BJ (cell line): ENCODE measurements at regions not wholly inside any gene's neighbourhood (a gene's known extent, or its start where the extent isn't known, plus 50 kb on each side); places are given as distances from the start of the nearest gene placed in this dataset.

Source experiments
- CTCF ChIA-PET: fragments of 350-600 bp; formaldehyde crosslinking; extraction: SDS; loops from one replicate; lab custom pipeline; 2021; ENCODE audit warnings: antibody characterized with exemption, inconsistent platforms; lab: Yijun Ruan, JAX
- POLR2A ChIA-PET: fragments of 300-600 bp; sonication (Branson Sonifier 250); formaldehyde crosslinking; extraction: SDS; loops from one replicate; lab custom pipeline; 2021; ENCODE audit warnings: antibody characterized with exemption; lab: Charles Lee
- DNase-seq: peaks from one replicate; pipeline ENCODE4 v3.0.0-alpha.2; 2011; ENCODE audit warnings: low read depth
- H3K27me3 ChIP-seq: 2 replicates; pipeline ENCODE4 v1.6.0; 2011; ENCODE audit warnings: low read length; ENCODE audit not compliant: control insufficient read depth, insufficient read depth
- H3K36me3 ChIP-seq: 2 replicates; pipeline ENCODE4 v1.5.1; 2011; ENCODE audit warnings: low read length; ENCODE audit not compliant: control insufficient read depth, insufficient read depth
- H3K4me3 ChIP-seq: 2 replicates; pipeline ENCODE4 v1.5.1; 2011; ENCODE audit warnings: low read depth, mild to moderate bottlenecking, control low read depth, low read length
- TF ChIP-seq, protein P1 (sequence below): IDR thresholded peaks from 2 replicates; pipeline ENCODE4 v1.5.1; 2011; ENCODE audit warnings: low read depth, mild to moderate bottlenecking, control low read depth, inconsistent platforms, low read length, moderate library complexity; ENCODE audit not compliant: insufficient read depth

DNA sequence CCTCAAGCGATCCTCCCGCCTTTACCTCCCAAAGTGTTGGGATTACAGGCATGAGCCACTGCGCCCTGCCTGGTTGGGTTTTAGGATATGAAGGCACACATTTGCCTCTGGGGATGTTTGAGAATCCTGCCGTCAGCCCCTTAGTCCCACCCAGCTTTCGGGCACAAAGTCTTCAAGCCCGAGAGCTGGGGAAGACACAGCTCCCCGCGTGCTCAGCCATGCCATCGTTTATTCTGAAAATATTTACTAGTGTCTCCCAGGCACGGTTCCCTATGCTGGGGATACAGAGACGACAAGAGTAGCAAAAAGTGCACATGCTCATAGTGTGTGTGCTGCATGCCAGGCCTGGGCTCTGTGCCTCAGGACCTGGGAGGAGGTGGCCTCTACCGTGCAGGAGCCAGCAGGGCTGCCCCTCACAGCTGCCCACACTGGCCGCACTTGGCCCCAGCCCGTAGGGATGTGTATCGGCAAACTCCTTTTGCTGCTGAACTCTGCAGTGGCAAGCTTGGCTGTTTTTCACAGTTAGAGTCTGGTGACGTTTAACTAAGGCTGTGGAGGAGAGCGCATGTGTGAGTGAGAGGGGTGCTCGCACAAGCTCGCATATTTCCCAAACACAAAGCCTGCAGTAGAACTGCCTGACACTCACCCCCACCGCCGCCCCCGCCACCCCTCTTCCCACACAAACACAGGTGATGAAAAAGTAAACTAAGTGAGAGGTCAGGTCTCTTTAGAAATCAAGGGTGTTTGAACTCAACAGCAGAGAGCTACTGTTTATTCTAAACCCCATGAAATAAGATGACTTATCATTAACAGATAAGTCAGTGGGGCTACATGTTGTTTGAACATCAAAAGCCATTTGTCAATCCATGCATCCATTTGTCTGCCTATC is 266.4 kb downstream of the MRTFB start:
- no peak overlapping the region for H3K4me3 ChIP-seq
- 0 out of 2 replicates have a peak, but pooled peaks cover under 1% of the 10 kb centered on the region for H3K36me3 ChIP-seq
- H3K27me3 ChIP-seq = no peaks in the 10 kb centered on the region
- TF ChIP-seq, protein P1, sequence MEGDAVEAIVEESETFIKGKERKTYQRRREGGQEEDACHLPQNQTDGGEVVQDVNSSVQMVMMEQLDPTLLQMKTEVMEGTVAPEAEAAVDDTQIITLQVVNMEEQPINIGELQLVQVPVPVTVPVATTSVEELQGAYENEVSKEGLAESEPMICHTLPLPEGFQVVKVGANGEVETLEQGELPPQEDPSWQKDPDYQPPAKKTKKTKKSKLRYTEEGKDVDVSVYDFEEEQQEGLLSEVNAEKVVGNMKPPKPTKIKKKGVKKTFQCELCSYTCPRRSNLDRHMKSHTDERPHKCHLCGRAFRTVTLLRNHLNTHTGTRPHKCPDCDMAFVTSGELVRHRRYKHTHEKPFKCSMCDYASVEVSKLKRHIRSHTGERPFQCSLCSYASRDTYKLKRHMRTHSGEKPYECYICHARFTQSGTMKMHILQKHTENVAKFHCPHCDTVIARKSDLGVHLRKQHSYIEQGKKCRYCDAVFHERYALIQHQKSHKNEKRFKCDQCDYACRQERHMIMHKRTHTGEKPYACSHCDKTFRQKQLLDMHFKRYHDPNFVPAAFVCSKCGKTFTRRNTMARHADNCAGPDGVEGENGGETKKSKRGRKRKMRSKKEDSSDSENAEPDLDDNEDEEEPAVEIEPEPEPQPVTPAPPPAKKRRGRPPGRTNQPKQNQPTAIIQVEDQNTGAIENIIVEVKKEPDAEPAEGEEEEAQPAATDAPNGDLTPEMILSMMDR = no peak
- ChIA-PET POLR2A (interaction anchor here (0.9 kb wide), 1 partner anchor 174 kb away, joined by 4 read pairs; no protein-coding TSS in a partner anchor), CTCF (interaction anchor here (1.5 kb wide), 1 partner anchor 28 kb away, joined by 5 read pairs; no protein-coding TSS in a partner anchor)
- DNase-seq = no peak

DNA sequence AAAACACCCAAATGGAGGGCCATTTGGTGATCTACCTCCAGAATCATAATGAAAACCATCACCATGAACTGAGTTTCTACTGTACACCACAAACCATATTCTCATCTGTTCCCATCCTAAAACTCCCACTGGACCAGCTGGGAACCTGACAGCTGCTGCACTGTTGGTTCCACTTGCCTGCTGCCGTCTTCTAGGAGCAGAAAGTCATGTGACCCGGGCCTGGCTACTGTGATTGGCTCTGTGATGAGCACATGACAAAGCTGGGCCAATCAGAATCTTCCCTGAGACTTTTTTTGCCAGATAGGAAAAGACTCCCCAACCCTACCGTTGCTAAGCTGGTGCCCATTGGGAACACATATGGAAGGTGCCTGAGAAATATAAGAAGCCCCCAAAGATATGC is 264.2 kb downstream of the MRTFB start:
- no peak for DNase-seq
- CTCF ChIA-PET = no interaction called here
- no peaks in the 10 kb centered on the region for H3K27me3 ChIP-seq
- peaks cover 3% of the 10 kb centered on the region; the same call in 1 of the 2 replicates for H3K36me3 ChIP-seq
- POLR2A ChIA-PET = no interaction called here
- TF ChIP-seq, protein P1 = no peak
- no peak overlapping the region for H3K4me3 ChIP-seq

DNA sequence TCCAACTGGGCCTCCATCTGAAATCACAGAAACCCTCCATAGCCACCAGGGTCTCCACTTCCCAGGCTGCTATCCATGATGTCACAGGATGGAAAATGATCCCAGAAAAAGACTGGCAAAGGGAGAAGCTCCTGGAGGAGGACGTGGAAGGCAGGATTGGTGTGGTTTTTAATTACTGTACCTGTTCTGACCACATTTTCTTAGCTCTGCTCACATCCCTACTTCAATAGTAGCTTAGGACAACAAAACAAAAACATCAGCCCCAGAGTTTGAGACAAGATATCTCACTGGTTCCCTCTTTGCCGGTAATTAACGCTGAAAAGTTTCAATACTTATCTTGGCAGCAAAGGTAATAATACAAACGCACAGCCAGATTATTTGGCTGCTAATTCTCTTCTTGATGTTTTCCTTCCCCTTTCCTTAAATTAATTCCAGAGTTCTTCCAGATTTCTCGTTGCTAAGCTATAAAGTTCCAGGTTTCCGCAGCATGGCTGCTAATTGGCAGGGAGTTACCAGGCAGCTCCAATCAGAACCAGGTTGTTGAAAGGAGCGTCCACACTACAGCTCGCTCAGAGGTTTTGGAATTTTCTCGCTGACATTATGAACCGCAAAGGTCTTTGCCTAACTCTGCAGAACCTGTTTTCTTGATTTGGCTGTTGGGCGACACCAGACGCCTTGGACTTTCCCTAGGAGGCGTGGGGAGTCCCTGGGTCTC is 263.4 kb downstream of the MRTFB start:
- ChIA-PET POLR2A (no interaction called here), CTCF (interaction anchor here (0.8 to 1.3 kb wide), 4 partner anchors 9 to 26 kb away, joined by 3 to 4 read pairs (median 4); no protein-coding TSS in a partner anchor)
- Histone ChIP-seq H3K36me3 (peaks cover 3% of the 10 kb centered on the region; the same call in 1 of the 2 replicates), H3K27me3 (no peaks in the 10 kb centered on the region), H3K4me3 (no peak overlapping the region)
- DNase-seq = peak; percentile 51
- TF ChIP-seq, protein P1 = no peak

DNA sequence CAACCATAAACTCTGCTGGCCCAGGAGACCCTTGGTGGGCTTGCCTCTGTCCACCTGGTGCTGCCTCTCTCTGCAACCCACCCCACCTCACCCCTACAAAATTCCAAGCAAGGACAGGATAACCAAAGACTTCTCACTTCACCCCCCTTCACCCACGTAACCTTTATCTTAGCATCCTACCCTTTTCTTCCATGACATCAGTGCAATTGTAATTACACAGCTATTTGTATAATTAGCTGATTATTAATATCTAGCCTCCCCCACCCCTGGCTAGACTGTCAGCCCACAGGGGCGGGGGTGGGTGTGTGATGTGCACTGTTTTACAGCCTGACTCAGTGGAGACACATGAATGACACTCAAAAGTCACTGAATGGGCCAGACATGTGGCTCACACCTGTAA is 262.2 kb downstream of the MRTFB start:
- ChIA-PET POLR2A (no interaction called here), CTCF (no interaction called here)
- H3K27me3 ChIP-seq = no peaks in the 10 kb centered on the region
- peaks cover 3% of the 10 kb centered on the region; the same call in 1 of the 2 replicates for H3K36me3 ChIP-seq
- TF ChIP-seq, protein P1 = no peak
- H3K4me3 ChIP-seq = no peak overlapping the region
- no peak for DNase-seq

DNA sequence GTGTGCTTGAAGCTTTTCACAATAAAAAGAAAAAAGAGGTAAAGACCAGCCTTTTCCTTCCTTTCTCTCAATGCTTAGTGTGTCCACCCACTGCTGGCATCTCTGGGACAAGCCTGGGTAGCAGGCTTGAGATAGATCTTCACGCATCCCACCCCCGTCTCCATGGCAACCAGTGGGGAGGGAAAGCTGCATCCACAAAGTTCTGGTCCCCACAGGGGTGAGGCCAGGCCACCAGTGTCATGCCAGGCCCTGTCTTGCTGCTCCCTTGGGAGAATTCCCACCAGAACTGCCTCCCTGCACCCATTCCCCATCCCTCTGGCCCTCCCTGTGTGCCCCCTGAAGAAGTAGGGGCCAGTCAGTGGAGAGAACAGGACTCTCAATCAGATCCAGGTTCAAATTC is 259.9 kb downstream of the MRTFB start:
- no peak for DNase-seq
- no peak overlapping the region for H3K4me3 ChIP-seq
- CTCF ChIA-PET = no interaction called here
- no peaks in the 10 kb centered on the region for H3K27me3 ChIP-seq
- TF ChIP-seq, protein P1 = no peak
- peaks cover 11% of the 10 kb centered on the region; the same call in 1 of the 2 replicates for H3K36me3 ChIP-seq
- POLR2A ChIA-PET = no interaction called here
